HL-60 (cell line): ENCODE measurements at regions not wholly inside any gene's neighbourhood (a gene's known extent, or its start where the extent isn't known, plus 50 kb on each side); places are given as distances from the start of the nearest gene placed in this dataset.

Experiments
- DNase-seq, 2 experiments: peaks; one replicate each; pipeline ENCODE4 v3.0.0-alpha.2; 2010 to 2020; ENCODE audit warnings: low read depth in 1 of 2, low spot score in 1 of 2
- H3K27ac ChIP-seq: fragments of 250-450 bp; sonication (Bioruptor Pico); replicated peaks from 2 replicates; pipeline ENCODE4 v1.5.1; 2020; ENCODE audit warnings: mild to moderate bottlenecking, moderate library complexity
- H3K27me3 ChIP-seq: fragments of 250-450 bp; sonication (Bioruptor Pico); 2 replicates; pipeline ENCODE4 v1.5.1; 2021; ENCODE audit warnings: mild to moderate bottlenecking, moderate library complexity; ENCODE audit not compliant: insufficient read depth, poor library complexity, severe bottlenecking
- H3K4me3 ChIP-seq: replicated peaks from 2 replicates; pipeline ENCODE4 v1.5.1; 2011; ENCODE audit warnings: mild to moderate bottlenecking, control low read depth, low read length; ENCODE audit not compliant: insufficient read depth
- GABPA ChIP-seq: IDR thresholded peaks from 2 replicates; pipeline ENCODE4 v1.6.1; 2012; ENCODE audit warnings: low read depth
- POLR2AphosphoS5 ChIP-seq: IDR thresholded peaks from 2 replicates; pipeline ENCODE4 v1.6.1; 2012; ENCODE audit warnings: low read depth
- SPI1 ChIP-seq: IDR thresholded peaks from 2 replicates; pipeline ENCODE4 v1.6.1; 2012; ENCODE audit warnings: low read depth, mild to moderate bottlenecking, borderline replicate concordance
- TF ChIP-seq, protein P1 (sequence below): IDR thresholded peaks from one replicate; pipeline ENCODE4 v1.5.1; 2011; ENCODE audit warnings: low read length, control low read depth, inconsistent platforms; ENCODE audit not compliant: insufficient read depth
- TF ChIP-seq, protein P2 (sequence below): IDR thresholded peaks from 2 replicates; pipeline ENCODE4 v1.6.1; 2012; ENCODE audit warnings: low read depth; ENCODE audit not compliant: insufficient replicate concordance

DNA sequence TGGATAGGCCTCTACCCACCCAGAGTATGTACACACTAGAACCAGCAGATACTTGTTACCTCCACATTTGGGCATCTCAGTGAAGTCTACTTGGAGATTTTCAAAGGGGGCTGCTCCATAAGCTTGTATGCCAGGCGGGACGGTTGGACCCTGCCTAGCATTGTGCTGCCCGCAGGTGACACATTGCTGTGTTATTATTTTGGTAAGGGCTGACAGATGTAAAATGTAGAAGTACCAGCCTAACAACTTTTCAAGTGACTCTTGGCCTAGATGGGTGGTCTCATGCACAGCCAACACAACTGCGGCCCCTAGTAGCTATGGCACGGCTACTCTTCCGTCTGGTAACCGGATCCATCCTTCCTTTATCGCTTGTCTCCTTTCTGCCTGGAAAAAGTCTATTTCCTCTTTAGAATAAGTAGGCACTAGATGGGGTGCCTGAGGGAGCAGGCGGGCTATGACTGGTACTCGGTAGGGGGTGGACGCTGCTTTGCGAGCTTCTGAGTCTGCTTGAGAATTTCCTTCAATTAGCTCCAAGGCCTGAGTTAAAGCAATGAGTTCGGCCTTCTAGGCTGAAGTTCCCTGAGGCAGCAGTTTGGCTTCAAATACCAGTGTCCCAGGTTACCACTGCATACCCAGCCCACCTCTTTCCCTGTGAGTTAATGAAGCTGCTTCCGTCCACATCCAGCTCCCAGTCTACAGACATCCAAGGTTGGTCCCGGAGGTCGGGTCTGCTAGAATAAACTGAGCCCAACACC lies 405.3 kb downstream of the TGFB2 start:
- TF ChIP-seq GABPA = no peak
- TF ChIP-seq, protein P1, sequence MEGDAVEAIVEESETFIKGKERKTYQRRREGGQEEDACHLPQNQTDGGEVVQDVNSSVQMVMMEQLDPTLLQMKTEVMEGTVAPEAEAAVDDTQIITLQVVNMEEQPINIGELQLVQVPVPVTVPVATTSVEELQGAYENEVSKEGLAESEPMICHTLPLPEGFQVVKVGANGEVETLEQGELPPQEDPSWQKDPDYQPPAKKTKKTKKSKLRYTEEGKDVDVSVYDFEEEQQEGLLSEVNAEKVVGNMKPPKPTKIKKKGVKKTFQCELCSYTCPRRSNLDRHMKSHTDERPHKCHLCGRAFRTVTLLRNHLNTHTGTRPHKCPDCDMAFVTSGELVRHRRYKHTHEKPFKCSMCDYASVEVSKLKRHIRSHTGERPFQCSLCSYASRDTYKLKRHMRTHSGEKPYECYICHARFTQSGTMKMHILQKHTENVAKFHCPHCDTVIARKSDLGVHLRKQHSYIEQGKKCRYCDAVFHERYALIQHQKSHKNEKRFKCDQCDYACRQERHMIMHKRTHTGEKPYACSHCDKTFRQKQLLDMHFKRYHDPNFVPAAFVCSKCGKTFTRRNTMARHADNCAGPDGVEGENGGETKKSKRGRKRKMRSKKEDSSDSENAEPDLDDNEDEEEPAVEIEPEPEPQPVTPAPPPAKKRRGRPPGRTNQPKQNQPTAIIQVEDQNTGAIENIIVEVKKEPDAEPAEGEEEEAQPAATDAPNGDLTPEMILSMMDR = no peak
- no peak for TF ChIP-seq SPI1
- TF ChIP-seq POLR2AphosphoS5 = no peak
- TF ChIP-seq, protein P2, sequence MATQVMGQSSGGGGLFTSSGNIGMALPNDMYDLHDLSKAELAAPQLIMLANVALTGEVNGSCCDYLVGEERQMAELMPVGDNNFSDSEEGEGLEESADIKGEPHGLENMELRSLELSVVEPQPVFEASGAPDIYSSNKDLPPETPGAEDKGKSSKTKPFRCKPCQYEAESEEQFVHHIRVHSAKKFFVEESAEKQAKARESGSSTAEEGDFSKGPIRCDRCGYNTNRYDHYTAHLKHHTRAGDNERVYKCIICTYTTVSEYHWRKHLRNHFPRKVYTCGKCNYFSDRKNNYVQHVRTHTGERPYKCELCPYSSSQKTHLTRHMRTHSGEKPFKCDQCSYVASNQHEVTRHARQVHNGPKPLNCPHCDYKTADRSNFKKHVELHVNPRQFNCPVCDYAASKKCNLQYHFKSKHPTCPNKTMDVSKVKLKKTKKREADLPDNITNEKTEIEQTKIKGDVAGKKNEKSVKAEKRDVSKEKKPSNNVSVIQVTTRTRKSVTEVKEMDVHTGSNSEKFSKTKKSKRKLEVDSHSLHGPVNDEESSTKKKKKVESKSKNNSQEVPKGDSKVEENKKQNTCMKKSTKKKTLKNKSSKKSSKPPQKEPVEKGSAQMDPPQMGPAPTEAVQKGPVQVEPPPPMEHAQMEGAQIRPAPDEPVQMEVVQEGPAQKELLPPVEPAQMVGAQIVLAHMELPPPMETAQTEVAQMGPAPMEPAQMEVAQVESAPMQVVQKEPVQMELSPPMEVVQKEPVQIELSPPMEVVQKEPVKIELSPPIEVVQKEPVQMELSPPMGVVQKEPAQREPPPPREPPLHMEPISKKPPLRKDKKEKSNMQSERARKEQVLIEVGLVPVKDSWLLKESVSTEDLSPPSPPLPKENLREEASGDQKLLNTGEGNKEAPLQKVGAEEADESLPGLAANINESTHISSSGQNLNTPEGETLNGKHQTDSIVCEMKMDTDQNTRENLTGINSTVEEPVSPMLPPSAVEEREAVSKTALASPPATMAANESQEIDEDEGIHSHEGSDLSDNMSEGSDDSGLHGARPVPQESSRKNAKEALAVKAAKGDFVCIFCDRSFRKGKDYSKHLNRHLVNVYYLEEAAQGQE = no peak
- no peaks in the 10 kb centered on the region for H3K27me3 ChIP-seq
- H3K27ac ChIP-seq = no peak overlapping the region
- no peak overlapping the region for H3K4me3 ChIP-seq
- DNase-seq = no peak

DNA sequence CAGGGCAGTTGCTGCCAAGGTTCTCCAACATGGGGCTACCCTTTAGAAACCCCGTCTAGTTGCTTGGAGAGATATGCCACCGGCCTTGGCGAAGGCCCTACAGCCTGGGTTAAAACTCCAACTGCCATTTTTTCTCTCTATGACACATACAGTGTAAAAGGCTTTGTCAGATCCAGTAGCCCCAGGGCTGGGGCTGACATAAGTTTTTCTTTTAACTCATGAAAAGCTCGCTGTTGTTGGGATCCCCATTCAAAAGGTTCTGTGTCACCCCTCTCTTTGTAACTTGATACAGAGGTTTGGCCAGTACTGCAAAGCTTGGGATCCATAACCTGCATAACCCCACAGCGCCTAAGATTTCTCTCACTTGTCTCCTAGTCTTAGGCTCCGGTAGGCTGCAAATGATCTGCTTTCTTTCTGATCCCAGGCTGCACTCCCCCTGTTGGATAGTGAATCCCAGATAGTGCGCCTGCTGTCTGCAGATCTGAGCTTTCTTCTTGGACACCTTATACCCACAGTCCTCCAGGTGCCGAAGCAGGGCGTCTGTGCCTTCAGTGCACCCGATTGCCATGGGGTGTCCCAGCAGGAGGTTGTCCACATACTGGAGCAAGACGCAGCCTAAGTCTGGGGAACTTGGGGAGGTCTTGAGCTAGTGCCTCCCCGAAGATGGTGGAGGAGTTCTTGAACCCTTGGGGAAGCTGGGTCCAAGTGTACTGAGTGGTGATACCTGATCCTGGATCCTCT lies 406.2 kb downstream of the TGFB2 start:
- TF ChIP-seq SPI1 (no peak), GABPA (no peak), POLR2AphosphoS5 (no peak)
- TF ChIP-seq, protein P2 = no peak
- TF ChIP-seq, protein P1 = no peak
- H3K27ac ChIP-seq = no peak overlapping the region
- DNase-seq = no peak
- H3K27me3 ChIP-seq = no peaks in the 10 kb centered on the region
- no peak overlapping the region for H3K4me3 ChIP-seq

DNA sequence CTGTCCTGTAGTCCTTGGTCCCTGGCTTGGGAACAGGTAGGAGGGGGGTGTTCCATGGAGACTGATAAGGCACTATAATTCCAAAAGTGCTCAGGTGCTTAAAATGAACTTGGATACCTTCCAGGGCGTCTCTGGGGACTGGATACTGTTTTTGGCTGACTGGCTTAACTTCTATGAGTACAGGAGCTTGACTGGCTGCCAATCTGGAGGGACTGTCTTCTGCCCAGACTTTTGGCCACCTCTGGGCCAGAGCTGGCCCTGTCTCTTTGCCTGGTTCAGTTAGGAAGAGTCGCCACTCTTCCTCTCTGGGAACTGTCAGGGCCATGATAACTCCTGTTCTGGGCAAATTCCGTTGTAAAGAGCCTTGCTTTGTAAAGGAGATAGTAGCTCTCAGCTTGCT lies 407.0 kb downstream of the TGFB2 start:
- Histone ChIP-seq H3K27me3 (no peaks in the 10 kb centered on the region), H3K27ac (no peak overlapping the region), H3K4me3 (no peak overlapping the region)
- DNase-seq = no peak
- TF ChIP-seq GABPA = no peak

DNA sequence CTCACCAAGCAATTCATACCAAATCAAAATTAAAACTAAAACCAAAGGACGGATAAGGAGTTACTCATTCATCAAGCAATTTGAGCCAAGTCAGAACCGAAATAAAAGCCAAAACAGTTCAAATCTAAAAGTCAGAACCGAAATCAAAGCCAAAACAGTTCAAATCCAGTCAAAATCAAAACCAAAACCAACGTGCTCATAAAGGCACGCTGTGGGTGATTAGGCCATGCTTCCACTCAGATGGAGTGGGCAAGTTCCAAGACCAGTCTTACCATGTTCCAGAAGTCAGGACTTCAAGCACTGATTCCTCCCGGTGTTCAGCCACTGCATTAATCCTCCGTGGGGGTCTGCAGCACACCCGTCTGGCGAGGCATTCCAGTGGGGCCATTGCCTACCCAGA lies 409.3 kb downstream of the TGFB2 start:
- Histone ChIP-seq H3K4me3 (no peak overlapping the region), H3K27me3 (no peaks in the 10 kb centered on the region), H3K27ac (no peak overlapping the region)
- no peak for DNase-seq
- TF ChIP-seq, protein P2 = no peak
- no peak for TF ChIP-seq GABPA
- TF ChIP-seq, protein P1 = no peak
- no peak for TF ChIP-seq SPI1
- no peak for TF ChIP-seq POLR2AphosphoS5
